Gastrocnemius medialis (tissue), 4 donors: ENCODE measurements at regions not wholly inside any gene's neighbourhood (a gene's known extent, or its start where the extent isn't known, plus 50 kb on each side); places are given as distances from the start of the nearest gene placed in this dataset.

ENCODE experiments used
- POLR2A ChIP-seq, 2 donors: fragments of 450-650 bp; IDR thresholded peaks; one replicate each; pipeline ENCODE4 v1.6.1; 2017; ENCODE audit warnings: antibody characterized with exemption in 2 of 2, mild to moderate bottlenecking in 2 of 2, moderate library complexity in 2 of 2
- TF ChIP-seq, protein P1 (sequence below), 5 experiments: fragments of 450-650 bp in 3 of 5; fragments of 200-600 bp in 2 of 5; sonication (generic) in 2 of 5; IDR thresholded peaks in 4 of 5; conservative IDR thresholded peaks in 1 of 5; 1 replicate in 4 of 5; 2 replicates in 1 of 5; pipeline ENCODE4 v1.5.1; 2016 to 2019; ENCODE audit warnings: antibody characterized with exemption in 5 of 5, mild to moderate bottlenecking in 3 of 5, moderate library complexity in 3 of 5

DNA sequence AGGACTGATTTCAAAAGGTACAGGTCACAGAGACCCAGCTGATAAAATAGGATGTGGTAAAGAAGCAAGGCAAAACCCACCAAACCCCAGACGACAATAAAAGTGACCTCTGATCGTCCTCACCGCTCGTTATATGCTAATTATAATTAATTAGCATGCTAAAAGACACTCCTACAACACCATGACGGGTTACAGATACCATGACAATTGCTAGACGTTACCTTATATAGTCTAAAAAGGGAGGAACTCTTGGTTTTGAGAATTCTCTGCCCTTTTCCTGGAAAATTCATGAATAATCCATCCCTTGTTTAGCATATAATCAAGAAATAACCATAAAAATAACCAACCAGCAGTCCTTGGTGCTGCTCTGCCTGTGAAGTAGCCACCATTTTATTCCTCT lies 74.7 kb upstream of the MB21D2 start:
- TF ChIP-seq, protein P1, sequence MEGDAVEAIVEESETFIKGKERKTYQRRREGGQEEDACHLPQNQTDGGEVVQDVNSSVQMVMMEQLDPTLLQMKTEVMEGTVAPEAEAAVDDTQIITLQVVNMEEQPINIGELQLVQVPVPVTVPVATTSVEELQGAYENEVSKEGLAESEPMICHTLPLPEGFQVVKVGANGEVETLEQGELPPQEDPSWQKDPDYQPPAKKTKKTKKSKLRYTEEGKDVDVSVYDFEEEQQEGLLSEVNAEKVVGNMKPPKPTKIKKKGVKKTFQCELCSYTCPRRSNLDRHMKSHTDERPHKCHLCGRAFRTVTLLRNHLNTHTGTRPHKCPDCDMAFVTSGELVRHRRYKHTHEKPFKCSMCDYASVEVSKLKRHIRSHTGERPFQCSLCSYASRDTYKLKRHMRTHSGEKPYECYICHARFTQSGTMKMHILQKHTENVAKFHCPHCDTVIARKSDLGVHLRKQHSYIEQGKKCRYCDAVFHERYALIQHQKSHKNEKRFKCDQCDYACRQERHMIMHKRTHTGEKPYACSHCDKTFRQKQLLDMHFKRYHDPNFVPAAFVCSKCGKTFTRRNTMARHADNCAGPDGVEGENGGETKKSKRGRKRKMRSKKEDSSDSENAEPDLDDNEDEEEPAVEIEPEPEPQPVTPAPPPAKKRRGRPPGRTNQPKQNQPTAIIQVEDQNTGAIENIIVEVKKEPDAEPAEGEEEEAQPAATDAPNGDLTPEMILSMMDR (IDR thresholded peaks at IDR 0.05 in 4 of 5, conservative IDR thresholded peaks at IDR 0.05 in 1 of 5) = no peak
- TF ChIP-seq POLR2A (IDR thresholded peaks at IDR 0.05) = no peak
